MCF 10A (cell line): ENCODE measurements at regions not wholly inside any gene's neighbourhood (a gene's known extent, or its start where the extent isn't known, plus 50 kb on each side); places are given as distances from the start of the nearest gene placed in this dataset.

Experiments
- BruUV-seq: library from RNA; stranded (reverse); fragments of 400-500 nt; replicated peaks from 2 replicates; lab custom pipeline; 2021; lab: Mats Ljungman, UMichigan
- CTCF ChIA-PET: fragments of 300-600 bp; sonication (Branson Sonifier 250); formaldehyde crosslinking; extraction: SDS; loops from one replicate; lab custom pipeline; 2021; ENCODE audit warnings: antibody characterized with exemption, inconsistent platforms; lab: Yijun Ruan, JAX
- POLR2A ChIA-PET: fragments of 300-600, 350-650 bp; sonication (Branson Sonifier 250); formaldehyde crosslinking; extraction: SDS; loops from one replicate; lab custom pipeline; 2020; ENCODE audit warnings: antibody characterized with exemption, inconsistent platforms; lab: Yijun Ruan, JAX
- DNase-seq: peaks from one replicate; pipeline ENCODE4 v3.0.0-alpha.2; 2018; ENCODE audit not compliant: unreplicated experiment
- H3K27ac Mint-ChIP-seq: one replicate; pipeline ENCODE4 v1.8.0; 2022; ENCODE audit warnings: mild to moderate bottlenecking, low read depth, mixed read lengths; ENCODE audit not compliant: unreplicated experiment
- H3K27me3 Mint-ChIP-seq: one replicate; pipeline ENCODE4 v1.8.0; 2022; ENCODE audit warnings: mixed read lengths; ENCODE audit not compliant: insufficient read depth, unreplicated experiment
- H3K36me3 Mint-ChIP-seq: one replicate; pipeline ENCODE4 v1.8.0; 2022; ENCODE audit warnings: mild to moderate bottlenecking, moderate library complexity, mixed read lengths; ENCODE audit not compliant: insufficient read depth, unreplicated experiment
- H3K4me1 Mint-ChIP-seq: one replicate; pipeline ENCODE4 v1.8.0; 2022; ENCODE audit warnings: mixed read lengths; ENCODE audit not compliant: insufficient read depth, unreplicated experiment
- H3K4me3 Mint-ChIP-seq: one replicate; pipeline ENCODE4 v1.8.0; 2022; ENCODE audit warnings: mild to moderate bottlenecking, moderate library complexity, mixed read lengths; ENCODE audit not compliant: unreplicated experiment
- H3K9me3 Mint-ChIP-seq: one replicate; pipeline ENCODE4 v1.8.0; 2022; ENCODE audit warnings: mixed read lengths; ENCODE audit not compliant: unreplicated experiment
- CTCF ChIP-seq: fragments of 200-600 bp; IDR thresholded peaks from one replicate; pipeline ENCODE4 v1.8.0; 2022; ENCODE audit warnings: antibody characterized with exemption, mild to moderate bottlenecking; ENCODE audit not compliant: unreplicated experiment
- intact Hi-C: fragments of 100-400 bp; cut with micrococcal nuclease; formaldehyde crosslinking; loops from 2 replicates; pipeline ENCODE4 v1.14.1; 2022

- no TSS peak for BruUV-seq
- peaks cover 12% of the 10 kb centered on the region for H3K4me1 Mint-ChIP-seq
- POLR2A ChIA-PET = interaction anchor here (3.8 kb wide), 1 partner anchor 10 kb away, joined by 24 read pairs; no protein-coding TSS in a partner anchor
- H3K36me3 Mint-ChIP-seq = no peaks in the 10 kb centered on the region
- H3K27me3 Mint-ChIP-seq = no peaks in the 10 kb centered on the region
- intact Hi-C loops = no loop called here
- TF ChIP-seq CTCF = no peak
- H3K27ac Mint-ChIP-seq = no peak overlapping the region
- peaks cover 5% of the 10 kb centered on the region for H3K9me3 Mint-ChIP-seq
- no peak for DNase-seq
- no peak overlapping the region for H3K4me3 Mint-ChIP-seq
- CTCF ChIA-PET = no interaction called here
Measured at GRCh38 chr5:155540000-155540595, 526.5 kb downstream of the KIF4B start.

GRCh38 chr5:155546075-155546474 is 532.5 kb downstream of the KIF4B start:
- H3K4me3 Mint-ChIP-seq = no peak overlapping the region
- POLR2A ChIA-PET = interaction anchor here (2.8 to 3.1 kb wide), 2 partner anchors 14 to 16 kb away, joined by 13 read pairs; no protein-coding TSS in a partner anchor
- intact Hi-C loops = no loop called here
- peaks cover 22% of the 10 kb centered on the region for H3K4me1 Mint-ChIP-seq
- TF ChIP-seq CTCF = no peak
- H3K27ac Mint-ChIP-seq = peak overlapping the region; percentile 78
- H3K36me3 Mint-ChIP-seq = no peaks in the 10 kb centered on the region
- H3K9me3 Mint-ChIP-seq = peaks cover 16% of the 10 kb centered on the region
- H3K27me3 Mint-ChIP-seq = no peaks in the 10 kb centered on the region
- no TSS peak for BruUV-seq
- DNase-seq = peak; percentile 5
- CTCF ChIA-PET = interaction anchor here (0.6 kb wide), 1 partner anchor 958 kb away, joined by 4 read pairs; no protein-coding TSS in a partner anchor

GRCh38 chr5:155554500-155554899 is 540.9 kb downstream of the KIF4B start:
- ChIA-PET POLR2A (no interaction called here), CTCF (no interaction called here)
- Mint-ChIP-seq H3K9me3 (peaks cover 11% of the 10 kb centered on the region), H3K27ac (no peak overlapping the region), H3K27me3 (no peaks in the 10 kb centered on the region), H3K4me1 (peaks cover 17% of the 10 kb centered on the region), H3K36me3 (no peaks in the 10 kb centered on the region), H3K4me3 (no peak overlapping the region)
- DNase-seq = no peak
- intact Hi-C loops = no loop called here
- no peak for TF ChIP-seq CTCF
- BruUV-seq = no TSS peak

- H3K36me3 Mint-ChIP-seq = no peaks in the 10 kb centered on the region
- H3K9me3 Mint-ChIP-seq = peaks cover 7% of the 10 kb centered on the region
- H3K4me1 Mint-ChIP-seq = peaks cover 17% of the 10 kb centered on the region
- POLR2A ChIA-PET = interaction anchor here (0.6 to 1.3 kb wide), 4 partner anchors 8 to 78 kb away, joined by 3 to 6 read pairs (median 4); no protein-coding TSS in a partner anchor
- no peak overlapping the region for H3K27ac Mint-ChIP-seq
- TF ChIP-seq CTCF = no peak
- CTCF ChIA-PET = no interaction called here
- BruUV-seq = no TSS peak
- intact Hi-C loops = no loop called here
- DNase-seq = no peak
- no peaks in the 10 kb centered on the region for H3K27me3 Mint-ChIP-seq
- no peak overlapping the region for H3K4me3 Mint-ChIP-seq
Measured at GRCh38 chr5:155556222-155556621, 542.7 kb downstream of the KIF4B start.
